ENCODE measurements at regions not wholly inside any gene's neighbourhood (a gene's known extent, or its start where the extent isn't known, plus 50 kb on each side); places are given as distances from the start of the nearest gene placed in this dataset.

GRCh38 chr9:69985971-69986370 is 57.7 kb upstream of the MAMDC2 start:
- peaks cover 2% of the 10 kb centered on the region for H3K27me3 Mint-ChIP-seq
- ATAC-seq (no peak), DNase-seq (no peak)
- no peak overlapping the region for H3K27ac Mint-ChIP-seq
- no peak overlapping the region for H3K4me3 Mint-ChIP-seq
- no peaks in the 10 kb centered on the region for H3K9me3 Mint-ChIP-seq
- H3K36me3 Mint-ChIP-seq (ENCODE audit: low read depth) = no peaks in the 10 kb centered on the region
- no peaks in the 10 kb centered on the region for H3K4me1 Mint-ChIP-seq

GRCh38 chr9:69986970-69987369 is 56.7 kb upstream of the MAMDC2 start:
- no peak overlapping the region for H3K4me3 Mint-ChIP-seq
- H3K9me3 Mint-ChIP-seq = no peaks in the 10 kb centered on the region
- H3K27ac Mint-ChIP-seq = no peak overlapping the region
- no peaks in the 10 kb centered on the region for H3K36me3 Mint-ChIP-seq (ENCODE audit: low read depth)
- DNase-seq (no peak), ATAC-seq (no peak)
- no peaks in the 10 kb centered on the region for H3K4me1 Mint-ChIP-seq
- peaks cover 4% of the 10 kb centered on the region for H3K27me3 Mint-ChIP-seq

- ATAC-seq (no peak), DNase-seq (no peak)
- H3K27me3 Mint-ChIP-seq = peaks cover 4% of the 10 kb centered on the region
- no peak overlapping the region for H3K27ac Mint-ChIP-seq
- H3K4me3 Mint-ChIP-seq = no peak overlapping the region
- no peaks in the 10 kb centered on the region for H3K4me1 Mint-ChIP-seq
- H3K36me3 Mint-ChIP-seq (ENCODE audit: low read depth) = no peaks in the 10 kb centered on the region
- no peaks in the 10 kb centered on the region for H3K9me3 Mint-ChIP-seq
Observed at GRCh38 chr9:69987457-69987856, 56.2 kb upstream of the MAMDC2 start.

GRCh38 chr9:69993110-69993509 is 50.5 kb upstream of the MAMDC2 start:
- no peaks in the 10 kb centered on the region for H3K9me3 Mint-ChIP-seq
- no peak overlapping the region for H3K27ac Mint-ChIP-seq
- H3K36me3 Mint-ChIP-seq (ENCODE audit: low read depth) = no peaks in the 10 kb centered on the region
- no peak for DNase-seq
- peaks cover 6% of the 10 kb centered on the region for H3K27me3 Mint-ChIP-seq
- no peak overlapping the region for H3K4me3 Mint-ChIP-seq
- ATAC-seq = no peak
- no peaks in the 10 kb centered on the region for H3K4me1 Mint-ChIP-seq

Measured in activated naive CD8-positive, alpha-beta T cell treated with anti-CD3 and anti-CD28 coated beads, Interleukin-2, amount 50 U/mL, for 24 hours (primary cell).